ENCODE measurements at regions not wholly inside any gene's neighbourhood (a gene's known extent, or its start where the extent isn't known, plus 50 kb on each side); places are given as distances from the start of the nearest gene placed in this dataset.

GRCh38 chr2:41886145-41886664 lies 161.6 kb upstream of the PKDCC start:
- Histone ChIP-seq H3K36me3 (no peaks in the 10 kb centered on the region), H3K4me1 (ENCODE audit: control insufficient read depth in 1 of 2, insufficient read depth in 1 of 2, low read depth in 1 of 2, low read length in 1 of 2) (no peaks in the 10 kb centered on the region), H3K27me3 (peaks cover 8% of the 10 kb centered on the region), H3K9me3 (no peaks in the 10 kb centered on the region), H3K4me3 (ENCODE audit: low read depth in 1 of 2, low read length in 1 of 2) (no peak overlapping the region), H3K27ac (no peak overlapping the region)
- TF ChIP-seq CTCF (IDR thresholded peaks at IDR 0.05): no peak

- Histone ChIP-seq H3K27ac (no peak overlapping the region), H3K36me3 (no peaks in the 10 kb centered on the region), H3K4me3 (ENCODE audit: low read depth in 1 of 2, low read length in 1 of 2) (no peak overlapping the region), H3K27me3 (peaks cover 8% of the 10 kb centered on the region), H3K9me3 (no peaks in the 10 kb centered on the region), H3K4me1 (ENCODE audit: control insufficient read depth in 1 of 2, insufficient read depth in 1 of 2, low read depth in 1 of 2, low read length in 1 of 2) (no peaks in the 10 kb centered on the region)
- no peak for TF ChIP-seq CTCF (IDR thresholded peaks at IDR 0.05)
These were observed 161.1 kb upstream of the PKDCC start for GRCh38 chr2:41886757-41887156.

- Histone ChIP-seq H3K27me3 (peaks cover 11% of the 10 kb centered on the region), H3K36me3 (no peaks in the 10 kb centered on the region), H3K4me3 (ENCODE audit: low read depth in 1 of 2, low read length in 1 of 2) (no peak overlapping the region), H3K27ac (no peak overlapping the region), H3K4me1 (ENCODE audit: control insufficient read depth in 1 of 2, insufficient read depth in 1 of 2, low read depth in 1 of 2, low read length in 1 of 2) (no peaks in the 10 kb centered on the region), H3K9me3 (no peaks in the 10 kb centered on the region)
- no peak for TF ChIP-seq CTCF (IDR thresholded peaks at IDR 0.05)
These were observed 157.5 kb upstream of the PKDCC start for GRCh38 chr2:41890341-41890740.

GRCh38 chr2:41892476-41892875 lies 155.3 kb upstream of the PKDCC start:
- Histone ChIP-seq H3K9me3 (no peaks in the 10 kb centered on the region), H3K36me3 (no peaks in the 10 kb centered on the region), H3K4me3 (ENCODE audit: low read depth in 1 of 2, low read length in 1 of 2) (no peak overlapping the region), H3K27ac (no peak overlapping the region), H3K4me1 (ENCODE audit: control insufficient read depth in 1 of 2, insufficient read depth in 1 of 2, low read depth in 1 of 2, low read length in 1 of 2) (no peaks in the 10 kb centered on the region), H3K27me3 (peaks cover 15% of the 10 kb centered on the region)
- TF ChIP-seq CTCF (IDR thresholded peaks at IDR 0.05): no peak

- H3K36me3 ChIP-seq: no peaks in the 10 kb centered on the region
- H3K27ac ChIP-seq: no peak overlapping the region
- H3K4me3 ChIP-seq (ENCODE audit: low read depth in 1 of 2, low read length in 1 of 2): no peak overlapping the region
- no peak for TF ChIP-seq CTCF (IDR thresholded peaks at IDR 0.05)
- no peaks in the 10 kb centered on the region for H3K9me3 ChIP-seq
- peaks cover 15% of the 10 kb centered on the region for H3K27me3 ChIP-seq
- no peaks in the 10 kb centered on the region for H3K4me1 ChIP-seq (ENCODE audit: control insufficient read depth in 1 of 2, insufficient read depth in 1 of 2, low read depth in 1 of 2, low read length in 1 of 2)
These were observed 153.1 kb upstream of the PKDCC start for GRCh38 chr2:41894563-41895333.
